ENCODE measurements at regions not wholly inside any gene's neighbourhood (a gene's known extent, or its start where the extent isn't known, plus 50 kb on each side); places are given as distances from the start of the nearest gene placed in this dataset.

DNA sequence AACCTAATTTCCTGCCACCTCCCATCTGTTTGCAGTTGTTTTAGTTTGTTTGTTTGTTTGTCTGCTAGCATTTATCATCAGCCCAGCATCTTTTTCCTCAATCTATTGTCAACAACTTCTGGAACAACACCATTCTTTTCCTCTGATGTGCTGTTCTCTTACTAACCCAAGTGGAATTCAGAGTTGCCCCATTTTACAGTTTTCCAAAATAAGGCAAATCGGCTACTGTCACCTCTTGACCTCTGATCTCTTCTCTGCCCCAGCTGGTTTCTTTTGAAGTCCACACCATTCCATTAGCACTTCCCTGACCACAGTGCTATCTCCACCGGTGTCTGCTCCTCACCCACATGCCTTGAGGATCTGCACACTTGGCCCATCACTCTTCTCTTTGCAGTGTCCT, 102.4 kb downstream of the EFNB2 start:
- DNase-seq: no peak

DNA sequence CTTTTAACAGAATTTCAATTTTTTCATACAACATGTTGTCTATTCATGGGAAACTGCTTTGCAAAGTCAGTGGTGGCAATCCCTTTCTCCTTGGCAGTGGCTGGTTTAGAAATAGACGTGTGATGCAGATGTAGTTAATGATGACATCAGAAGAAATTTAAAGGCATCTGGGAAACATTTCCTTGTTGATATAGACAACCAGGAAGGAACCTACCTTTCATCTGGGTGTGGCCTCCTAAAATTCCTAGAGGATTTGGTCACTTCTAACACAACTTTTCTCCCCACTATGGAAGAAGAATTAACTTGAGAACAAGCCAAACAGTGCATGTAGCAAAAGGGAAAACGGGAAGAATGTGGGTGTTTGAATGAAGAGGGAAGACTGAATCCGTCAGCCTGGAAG, 102.8 kb downstream of the EFNB2 start:
- no peak for DNase-seq

GRCh38 chr13:106426909-106427308, 108.6 kb downstream of the EFNB2 start:
- DNase-seq: no peak

DNA sequence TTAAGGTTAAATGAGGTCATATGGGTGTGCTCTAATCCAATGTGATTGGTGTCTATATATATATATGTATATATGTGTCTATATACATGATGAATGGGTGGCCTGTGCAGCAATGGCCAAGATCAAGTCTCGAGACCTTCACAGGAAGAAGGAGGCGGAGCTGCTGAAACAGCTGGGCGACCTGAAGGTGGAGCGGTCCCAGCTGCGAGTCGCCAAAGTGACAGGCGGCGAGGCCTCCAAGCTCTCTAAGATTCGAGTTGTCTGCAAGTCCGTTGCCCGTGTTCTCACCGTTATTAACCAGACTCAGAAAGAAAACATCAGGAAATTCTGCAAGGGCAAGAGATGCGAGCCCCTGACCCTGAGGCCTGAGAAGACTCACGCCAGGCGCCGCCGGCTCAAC, 109.8 kb downstream of the EFNB2 start:
- DNase-seq: no peak

GRCh38 chr13:106424805-106425204, 110.7 kb downstream of the EFNB2 start:
- no peak for DNase-seq

DNA sequence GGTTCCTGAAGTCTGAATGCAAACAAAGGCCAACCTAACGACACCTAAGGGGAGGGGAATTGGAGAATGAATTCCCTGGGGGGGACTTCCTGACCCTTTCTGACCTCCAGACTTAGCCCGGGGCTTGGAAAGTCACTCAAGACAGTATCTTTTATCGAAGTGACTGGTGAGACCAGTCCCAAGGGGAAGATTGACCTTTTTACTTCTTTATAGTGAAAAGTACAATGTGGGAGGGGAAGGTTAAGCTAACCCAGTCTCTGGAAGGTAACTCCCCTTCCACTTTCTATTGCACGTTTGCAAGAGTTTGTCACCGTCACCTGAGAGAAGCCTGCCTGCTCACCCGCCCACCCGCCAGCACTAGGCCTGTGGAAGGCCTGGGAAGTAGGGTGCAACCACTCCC, 111.9 kb downstream of the EFNB2 start:
- DNase-seq: no peak

DNA sequence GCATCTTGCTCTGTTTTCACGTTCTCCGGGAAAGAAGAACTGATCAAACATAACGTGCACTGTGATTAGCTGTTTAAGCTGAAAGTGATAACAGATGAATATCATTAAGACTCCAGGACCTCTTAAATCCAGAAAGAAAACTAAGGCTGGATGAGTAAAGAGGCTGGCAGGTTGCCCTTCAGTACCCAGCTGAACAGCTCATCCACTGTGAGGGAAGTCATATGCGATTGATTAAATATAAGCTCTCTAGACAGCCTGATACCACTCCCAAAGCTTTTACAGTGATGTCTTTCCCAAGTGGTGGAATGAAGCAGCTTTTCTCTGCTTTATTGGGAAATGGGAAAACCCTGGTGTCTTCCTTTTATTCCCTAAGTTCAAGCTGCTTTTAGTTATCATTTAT, 116.9 kb downstream of the EFNB2 start:
- no peak for DNase-seq

- no peak for DNase-seq
These were observed 117.9 kb downstream of the EFNB2 start for GRCh38 chr13:106417467-106418110.

DNA sequence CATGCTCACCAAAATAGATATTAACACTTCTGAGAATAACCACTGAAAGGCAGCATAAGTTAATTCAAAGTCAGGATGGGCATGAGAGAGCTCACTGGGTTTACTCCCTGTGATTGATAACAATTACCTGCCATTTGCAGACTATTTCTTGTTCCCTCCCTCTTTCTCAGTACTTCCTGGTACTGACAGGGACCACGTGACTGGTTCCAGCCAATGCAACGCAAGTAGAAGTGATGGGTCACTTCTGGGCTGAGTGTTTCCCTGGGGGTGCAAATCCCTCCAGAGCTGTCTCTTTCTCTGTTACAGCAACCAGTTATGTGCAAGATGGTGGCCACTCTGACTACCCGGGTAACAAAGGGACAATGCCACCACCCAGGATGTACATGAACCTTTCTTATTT, 118.8 kb downstream of the EFNB2 start:
- no peak for DNase-seq

DNA sequence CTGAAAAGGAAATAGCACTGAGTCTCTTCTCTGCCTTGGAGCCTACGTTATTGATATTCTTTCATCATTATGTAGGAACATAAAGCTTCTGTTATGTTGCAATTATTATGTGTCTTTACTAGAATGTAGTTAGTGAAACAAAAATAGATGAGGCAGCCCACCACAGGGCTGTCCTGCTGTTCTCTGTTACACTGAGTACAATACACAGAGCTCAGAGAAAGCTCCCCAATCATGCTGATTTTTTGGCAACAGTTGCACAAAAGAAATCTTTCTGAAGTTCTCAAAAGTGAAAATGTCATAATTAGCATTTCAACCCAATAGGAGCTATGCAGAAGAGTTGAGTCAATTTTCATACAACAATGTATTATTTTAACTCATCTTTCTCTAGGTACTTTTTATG, 119.5 kb downstream of the EFNB2 start:
- no peak for DNase-seq

DNA sequence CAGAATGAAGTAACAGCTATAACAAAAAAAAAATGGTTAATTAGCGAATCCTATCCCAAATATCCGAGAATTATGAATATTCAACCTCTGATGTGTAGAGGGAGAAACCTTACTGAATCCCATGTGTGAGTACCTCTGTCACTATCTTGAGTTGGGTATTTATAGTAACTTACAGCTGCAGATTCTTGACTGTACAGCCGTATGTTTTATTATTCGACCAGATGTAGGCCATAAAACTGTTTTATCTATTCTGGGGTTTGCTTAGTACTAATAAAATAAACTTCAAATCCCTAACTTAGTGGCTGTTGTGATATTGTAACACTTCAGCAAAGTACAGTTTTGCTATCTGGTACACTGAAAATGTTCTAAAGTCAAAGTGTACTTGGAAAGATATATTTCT, 120.0 kb downstream of the EFNB2 start:
- DNase-seq: no peak

DNA sequence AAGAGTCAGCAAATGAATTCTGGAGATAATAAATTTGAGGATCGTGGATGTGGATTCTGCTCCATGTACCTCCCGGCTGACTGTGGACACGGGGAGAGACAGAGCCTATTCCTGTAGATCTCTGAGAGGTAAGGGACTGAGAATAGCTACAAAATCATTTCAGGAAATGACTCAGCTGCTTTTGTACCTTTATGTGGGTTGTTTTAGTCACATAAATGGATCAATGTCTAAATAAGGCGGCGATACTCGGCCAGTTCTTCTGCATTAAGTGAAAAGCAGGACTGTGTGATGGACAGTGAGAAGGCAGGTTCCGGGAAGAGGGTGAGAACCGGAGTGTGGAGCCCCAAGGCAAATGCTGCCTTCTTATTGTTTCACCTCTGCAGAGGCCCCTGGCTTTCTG, 128.1 kb downstream of the EFNB2 start:
- no peak for DNase-seq

GRCh38 chr13:106405731-106406130, 129.7 kb downstream of the EFNB2 start:
- DNase-seq: no peak

GRCh38 chr13:106403280-106403679, 132.2 kb downstream of the EFNB2 start:
- DNase-seq: no peak

DNA sequence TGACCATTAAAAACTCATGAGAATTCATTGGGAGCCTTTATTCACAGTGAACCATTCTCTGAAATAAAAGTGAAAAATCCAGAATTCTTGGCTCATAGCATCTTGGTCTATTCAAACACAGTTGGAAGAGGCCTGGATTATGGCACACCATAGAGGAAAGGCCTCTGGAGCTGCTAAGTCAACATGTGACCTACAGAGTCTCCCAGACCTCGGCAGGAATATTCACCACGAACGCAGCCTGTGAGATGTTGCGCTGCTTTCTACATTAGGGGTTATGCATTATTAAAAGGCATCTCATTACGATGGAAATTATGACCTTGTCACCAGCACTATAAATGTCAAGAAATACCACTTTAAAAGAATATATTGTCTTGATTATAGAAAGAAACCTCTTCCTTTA, 132.6 kb downstream of the EFNB2 start:
- no peak for DNase-seq

- no peak for DNase-seq
These were observed 134.4 kb downstream of the EFNB2 start for GRCh38 chr13:106401081-106401480.

GRCh38 chr13:106400289-106400688, 135.2 kb downstream of the EFNB2 start:
- DNase-seq: no peak

DNA sequence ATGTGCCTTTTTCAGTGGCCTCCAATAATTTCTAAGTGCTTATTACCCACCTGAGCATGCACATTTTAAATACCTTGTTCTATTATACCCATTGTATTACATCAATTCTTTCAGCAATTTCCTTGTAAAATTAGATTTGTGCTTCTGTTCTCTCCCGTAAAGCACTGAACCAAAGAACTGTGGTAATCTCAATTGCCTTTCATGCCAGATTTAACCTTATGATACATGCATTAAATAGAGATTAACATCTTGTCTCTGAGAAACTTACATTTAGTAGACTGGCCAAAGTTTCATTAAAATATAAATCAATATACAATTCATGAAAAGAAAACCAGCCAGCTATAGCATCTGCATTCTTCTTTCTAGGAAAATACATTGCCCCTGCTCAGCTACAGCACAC, 137.2 kb downstream of the EFNB2 start:
- no peak for DNase-seq

- DNase-seq: no peak
These were observed 141.7 kb downstream of the EFNB2 start for GRCh38 chr13:106393776-106394175.

DNA sequence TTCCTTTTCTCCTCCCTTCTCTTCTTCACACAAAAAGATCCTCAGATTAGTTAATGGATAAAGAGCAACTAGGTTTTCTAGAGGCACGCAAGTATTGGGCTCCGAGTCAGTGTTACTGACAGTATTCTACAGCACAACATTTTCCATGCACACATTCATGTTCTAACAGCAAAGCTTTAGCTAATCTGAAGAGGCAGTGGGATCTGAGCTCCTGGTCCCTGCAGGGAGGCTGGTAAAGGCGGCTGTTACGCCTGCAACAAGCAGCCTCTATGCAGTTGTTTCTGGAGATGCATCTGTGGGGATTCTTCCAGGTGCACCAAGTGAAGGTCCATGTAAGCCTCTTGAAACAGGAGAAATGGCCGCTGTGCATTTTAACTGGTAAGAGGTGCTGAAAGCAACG, 143.8 kb downstream of the EFNB2 start:
- no peak for DNase-seq

DNA sequence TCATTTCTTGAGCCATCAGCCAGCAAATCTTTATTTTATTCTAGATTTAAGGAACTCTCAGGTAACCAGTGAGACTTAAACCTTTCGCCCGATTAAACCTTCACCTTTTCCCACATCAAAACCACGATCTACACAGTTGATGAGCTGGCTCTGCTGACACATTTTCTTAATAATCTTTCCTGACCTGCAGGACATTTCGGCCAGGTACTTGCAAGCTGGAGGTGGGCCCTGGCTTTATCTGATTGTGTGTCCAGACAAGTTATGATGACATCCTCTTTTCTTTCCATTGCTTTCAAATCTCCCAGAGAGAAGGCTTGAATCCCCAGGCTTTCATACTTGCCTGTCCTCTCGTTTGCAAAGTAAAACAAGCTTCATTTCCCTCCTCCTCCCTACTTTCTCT, 144.2 kb downstream of the EFNB2 start:
- DNase-seq: no peak

DNA sequence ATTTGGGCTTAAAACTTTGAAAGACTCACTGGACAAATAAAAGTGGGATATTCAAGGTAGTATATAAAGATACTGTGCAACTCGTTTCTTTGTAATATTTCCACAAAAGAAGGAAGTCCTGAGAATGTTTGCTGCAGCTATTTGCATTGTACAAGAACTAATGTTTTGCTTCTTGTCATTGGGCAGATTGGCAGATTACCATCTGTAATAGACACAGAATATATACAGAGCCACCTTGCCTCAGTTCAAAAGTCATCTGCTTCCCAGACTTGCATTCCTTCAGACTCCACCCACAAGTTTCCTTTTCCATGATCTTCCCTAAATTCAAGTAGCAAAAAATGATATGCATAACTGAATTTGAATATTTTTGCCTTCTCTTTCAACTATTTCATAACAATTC, 145.1 kb downstream of the EFNB2 start:
- no peak for DNase-seq

DNA sequence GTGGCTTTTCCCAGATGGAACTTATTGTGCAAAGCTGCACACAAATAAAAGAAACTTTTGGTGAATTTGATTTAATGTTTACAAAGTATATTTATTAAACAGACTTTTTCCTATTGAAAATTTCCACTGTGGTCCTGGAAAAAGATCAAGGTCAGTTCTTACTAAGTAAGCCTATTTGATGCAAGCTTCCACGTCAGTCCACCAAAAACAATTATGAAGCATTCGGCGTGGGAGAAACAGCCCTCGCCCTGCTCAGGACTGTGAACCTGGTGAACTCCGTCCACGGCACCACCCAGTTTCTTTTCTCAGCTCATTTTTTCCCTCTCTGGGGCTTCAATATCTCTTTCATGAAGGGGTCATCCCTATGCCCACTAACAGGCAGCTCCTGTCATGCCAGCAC, 149.8 kb downstream of the EFNB2 start:
- DNase-seq: no peak

DNA sequence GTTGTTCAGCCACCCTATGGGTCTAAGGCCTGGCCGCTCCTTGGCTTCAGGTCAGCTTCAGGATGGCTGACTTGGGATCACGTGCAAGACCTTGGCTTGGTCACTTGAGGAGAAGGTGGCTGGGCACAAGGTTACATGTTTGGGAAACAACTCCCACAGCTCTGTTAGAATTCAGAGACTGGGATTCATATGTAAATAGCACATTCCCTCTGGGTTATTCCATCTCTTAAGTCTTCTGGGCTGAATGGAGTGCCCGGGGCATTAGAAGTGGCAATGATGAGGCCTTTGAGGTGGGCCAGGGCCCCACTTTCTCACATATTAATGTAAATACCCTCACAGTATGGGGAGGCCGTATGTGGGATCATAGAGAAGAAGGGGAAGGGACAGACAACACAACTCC, 150.9 kb downstream of the EFNB2 start:
- DNase-seq: no peak

GRCh38 chr13:106383791-106384190, 151.7 kb downstream of the EFNB2 start:
- no peak for DNase-seq

- no peak for DNase-seq
These were observed 152.9 kb downstream of the EFNB2 start for GRCh38 chr13:106382534-106382933.

Measured in CD4-positive, alpha-beta T cell treated with Interleukin-6 for 4 hours (primary cell).